HepG2 (cell line): ENCODE measurements at regions not wholly inside any gene's neighbourhood (a gene's known extent, or its start where the extent isn't known, plus 50 kb on each side); places are given as distances from the start of the nearest gene placed in this dataset.
"Not testable (repeated sequence)": the region's sequence is repeated elsewhere in the genome, so short reads cannot be mapped to it uniquely, and the experiment has no call there.

Experiments
- ATAC-seq: fragments of 200-7000 bp; cut with Tn5 transposase; 3 replicates; pipeline ENCODE4 v1.9.1; 2020; ENCODE audit warnings: mild to moderate bottlenecking, moderate library complexity
- BruUV-seq: library from RNA; stranded (reverse); fragments of 400-500 nt; replicated peaks from 2 replicates; lab custom pipeline; 2021; lab: Mats Ljungman, UMichigan
- CTCF ChIA-PET: fragments of 300-600 bp; formaldehyde crosslinking; extraction: SDS; loops from one replicate; lab custom pipeline; 2021; ENCODE audit warnings: low total read pairs, inconsistent platforms, low intra/inter-chr PET ratio; lab: Yijun Ruan, JAX
- POLR2A ChIA-PET: fragments of 350-600 bp; sonication (Branson Sonifier 250); formaldehyde crosslinking; loops from one replicate; lab custom pipeline; 2020; ENCODE audit warnings: antibody characterized with exemption, inconsistent platforms; lab: Yijun Ruan, JAX
- DNase-seq: peaks from one replicate; pipeline ENCODE4 v3.0.0-alpha.2; 2015; ENCODE audit warnings: low spot score
- FAIRE-seq: peaks from 3 replicates; lab custom pipeline; 2011; peaks lifted over from hg19 to GRCh38; lab: Jason Lieb, UNC
- H2AFZ ChIP-seq: one replicate; pipeline ENCODE4 v1.6.1; 2011; ENCODE audit warnings: low read length, inconsistent platforms
- H3K27ac ChIP-seq: fragments of 300-600 bp; 3 replicates; pipeline ENCODE4 v1.8.0; 2011; ENCODE audit warnings: mixed run types, mild to moderate bottlenecking, mixed read lengths, low read length, inconsistent platforms; ENCODE audit not compliant: insufficient read depth; ENCODE audit errors: extremely low read length
- H3K27me3 ChIP-seq, 2 experiments: fragments of 200-600 bp in 1 of 2; 2 replicates in 1 of 2; 3 replicates in 1 of 2; pipeline versions ENCODE4 v1.6.0 to v1.8.0; 2011; ENCODE audit warnings: low read length in 2 of 2, mild to moderate bottlenecking in 2 of 2, moderate library complexity in 2 of 2, inconsistent platforms in 1 of 2; ENCODE audit not compliant: insufficient read depth in 2 of 2, control insufficient read depth in 1 of 2
- H3K36me3 ChIP-seq, 2 experiments: fragments of 200-600 bp in 1 of 2; replicated peaks in 1 of 2; 2 replicates in 1 of 2; 3 replicates in 1 of 2; pipeline versions ENCODE4 v1.5.1 to v1.8.0; 2011; ENCODE audit warnings: low read length in 2 of 2, inconsistent platforms in 1 of 2; ENCODE audit not compliant: insufficient read depth in 2 of 2, control insufficient read depth in 1 of 2
- H3K4me1 ChIP-seq: 2 replicates; pipeline ENCODE4 v1.5.1; 2012; ENCODE audit warnings: low read length, inconsistent platforms; ENCODE audit not compliant: insufficient read depth
- H3K4me2 ChIP-seq: 2 replicates; pipeline ENCODE4 v1.6.0; 2011; ENCODE audit warnings: low read depth, low read length, inconsistent platforms
- H3K4me3 ChIP-seq, 3 experiments: fragments of 200-600 bp in 1 of 3; sonication (generic), shearing (Covaris generic) in 1 of 3; replicated peaks in 1 of 3; 2 replicates each; pipeline ENCODE4 v1.5.1; 2011 to 2016; ENCODE audit warnings: low read length in 3 of 3, inconsistent platforms in 2 of 3, low read depth in 2 of 3, mild to moderate bottlenecking in 2 of 3, control low read depth in 1 of 3, mixed read lengths in 1 of 3; ENCODE audit not compliant: insufficient read depth in 1 of 3
- H3K79me2 ChIP-seq: one replicate; pipeline ENCODE4 v1.6.1; 2011; ENCODE audit warnings: low read length, inconsistent platforms; ENCODE audit not compliant: insufficient read depth
- H3K9ac ChIP-seq: 2 replicates; pipeline ENCODE4 v1.6.0; 2011; ENCODE audit warnings: mild to moderate bottlenecking, low read depth, low read length, inconsistent platforms; ENCODE audit not compliant: insufficient read depth
- H3K9me3 ChIP-seq: 2 replicates; pipeline ENCODE4 v1.5.1; 2012; ENCODE audit warnings: mild to moderate bottlenecking, low read length
- H4K20me1 ChIP-seq: 2 replicates; pipeline ENCODE4 v1.6.0; 2011; ENCODE audit warnings: inconsistent platforms, mild to moderate bottlenecking, low read length, moderate library complexity; ENCODE audit not compliant: insufficient read depth
- AKAP8 ChIP-seq: sonication (generic); formaldehyde crosslinking; IDR thresholded peaks from 2 replicates; pipeline ENCODE4 v1.5.1; 2020; ENCODE audit warnings: mild to moderate bottlenecking, missing genetic modification reagents
- CHD2 ChIP-seq: IDR thresholded peaks from 2 replicates; pipeline ENCODE4 v1.6.1; 2011; ENCODE audit warnings: low read depth, low read length, improper control_type of control experiment
- GPN1 ChIP-seq: sonication (generic); formaldehyde crosslinking; IDR thresholded peaks from 2 replicates; pipeline ENCODE4 v1.5.1; 2020; ENCODE audit warnings: missing genetic modification reagents, borderline replicate concordance
- TBX3 ChIP-seq: fragments of 450-650 bp; IDR thresholded peaks from 2 replicates; pipeline ENCODE4 v1.6.1; 2017; ENCODE audit warnings: antibody characterized with exemption, mild to moderate bottlenecking, inconsistent platforms, borderline replicate concordance
- ZBTB14 ChIP-seq: sonication (generic); formaldehyde crosslinking; IDR thresholded peaks from 2 replicates; pipeline ENCODE4 v1.4.0; 2020; ENCODE audit warnings: missing genetic modification reagents
- ZNF687 ChIP-seq: sonication (generic); formaldehyde crosslinking; IDR thresholded peaks from 2 replicates; pipeline ENCODE4 v1.5.1; 2020; ENCODE audit warnings: mild to moderate bottlenecking, missing genetic modification reagents, moderate library complexity
- WGBS: methylation state at CpG from one replicate; pipeline ENCODE4 v1.1.6; 2017; ENCODE audit warnings: low lambda C conversion rate; 5-methylcytosine and 5-hydroxymethylcytosine counted together
- in situ Hi-C: cut with HindIII; loops from 2 replicates; pipeline ENCODE4 v1.10.0; 2017; ENCODE audit warnings: low pct_unique_long_range_greater_than_20kb; ENCODE audit not compliant: extremely low pct_ligation_motif_present
- intact Hi-C: fragments of 100-400 bp; cut with micrococcal nuclease; formaldehyde crosslinking; loops from one replicate; pipeline ENCODE4 v1.10.0; 2022; ENCODE audit not compliant: unreplicated experiment

GRCh38 chr12:84033162-84033561, 879.4 kb downstream of the SLC6A15 start:
- WGBS: 3% methylated on average over 7 of the region's 8 CpGs
- no TSS peak for BruUV-seq
- FAIRE-seq (no peak), ATAC-seq (no peak), DNase-seq (no peak)
- Histone ChIP-seq H3K4me1 (no peaks in the 10 kb centered on the region), H3K27ac (no peak overlapping the region), H3K79me2 (no peaks in the 10 kb centered on the region), H3K4me3 (no peak overlapping the region), H3K9ac (no peak overlapping the region), H3K27me3 (no peaks in the 10 kb centered on the region), H4K20me1 (no peaks in the 10 kb centered on the region), H2AFZ (no peak overlapping the region), H3K4me2 (no peak overlapping the region), H3K9me3 (peaks cover 16% of the 10 kb centered on the region), H3K36me3 (no peaks in the 10 kb centered on the region)
- in situ Hi-C loops: no loop called here
- CTCF ChIA-PET: no interaction called here
- POLR2A ChIA-PET: no interaction called here
- intact Hi-C loops: no loop called here
- TF ChIP-seq TBX3: no peak
- no peak for TF ChIP-seq GPN1 (CRISPR knock-in tag)
- no peak for TF ChIP-seq CHD2
- no peak for TF ChIP-seq ZBTB14 (CRISPR knock-in tag)
- no peak for TF ChIP-seq ZNF687 (CRISPR knock-in tag)
- TF ChIP-seq AKAP8 (CRISPR knock-in tag): no peak

- H3K27me3 ChIP-seq, FAIRE-seq, H3K9ac ChIP-seq, H3K4me1 ChIP-seq, H2AFZ ChIP-seq, CTCF ChIA-PET, H3K4me2 ChIP-seq, DNase-seq, H3K79me2 ChIP-seq, ATAC-seq, in situ Hi-C loops, intact Hi-C loops, POLR2A ChIA-PET, H3K36me3 ChIP-seq, H4K20me1 ChIP-seq, BruUV-seq, H3K4me3 ChIP-seq, H3K27ac ChIP-seq: not testable (repeated sequence)
- H3K9me3 ChIP-seq: peaks cover 29% of the 10 kb centered on the region
- WGBS: 5% methylated on average over 6 of the region's 6 CpGs
Observed at GRCh38 chr12:84018556-84019179, 893.9 kb downstream of the SLC6A15 start.
